SK-N-MC (cell line): ENCODE measurements at regions not wholly inside any gene's neighbourhood (a gene's known extent, or its start where the extent isn't known, plus 50 kb on each side); places are given as distances from the start of the nearest gene placed in this dataset.

Source experiments
- EZH2 ChIP-seq: fragments of 200-600 bp; sonication (generic); IDR thresholded peaks from one replicate; pipeline ENCODE4 v1.6.1; 2017; ENCODE audit warnings: antibody characterized with exemption
- POLR2AphosphoS5 ChIP-seq: IDR thresholded peaks from 2 replicates; pipeline ENCODE4 v1.6.1; 2012; ENCODE audit warnings: mild to moderate bottlenecking, low read depth, low read length, borderline replicate concordance

DNA sequence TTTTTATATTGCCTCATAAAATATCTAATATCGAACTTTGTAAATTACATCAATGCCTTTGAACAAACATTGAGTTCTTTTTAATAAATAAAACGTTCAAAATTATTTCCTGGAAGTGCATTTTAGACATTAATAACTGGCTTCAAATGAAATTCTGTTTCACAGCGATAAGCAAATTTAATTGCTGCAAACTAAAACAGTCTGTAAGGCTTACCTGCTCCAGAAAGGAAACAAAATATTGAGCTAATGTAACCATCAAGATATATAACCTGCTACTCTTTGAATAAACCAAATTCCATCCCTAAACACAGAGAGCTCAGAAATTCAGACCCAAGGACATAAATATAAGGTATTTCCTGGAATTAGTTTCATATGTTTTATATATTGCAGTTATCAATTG lies 651.3 kb downstream of the MED13L start:
- TF ChIP-seq EZH2, result no peak
- no peak for TF ChIP-seq POLR2AphosphoS5
